ENCODE measurements at regions not wholly inside any gene's neighbourhood (a gene's known extent, or its start where the extent isn't known, plus 50 kb on each side); places are given as distances from the start of the nearest gene placed in this dataset.

- TF ChIP-seq CTCF (IDR thresholded peaks at IDR 0.05; ENCODE audit: partially characterized antibody, unreplicated experiment): no peak
- peaks cover 4% of the 10 kb centered on the region for H3K9me3 Mint-ChIP-seq (ENCODE audit: unreplicated experiment)
- no peaks in the 10 kb centered on the region for H3K27me3 Mint-ChIP-seq (ENCODE audit: unreplicated experiment)
- no peak overlapping the region for H3K27ac Mint-ChIP-seq (ENCODE audit: unreplicated experiment)
- no peak overlapping the region for H3K4me3 Mint-ChIP-seq (ENCODE audit: unreplicated experiment)
- H3K36me3 Mint-ChIP-seq (ENCODE audit: unreplicated experiment): no peaks in the 10 kb centered on the region
- peaks cover 2% of the 10 kb centered on the region for H3K4me1 Mint-ChIP-seq (ENCODE audit: low read depth, unreplicated experiment)
- DNase-seq: no peak
Measured at GRCh38 chr16:86217891-86218270, 292.4 kb upstream of the FOXF1 start.

- no peak for DNase-seq
- H3K36me3 Mint-ChIP-seq (ENCODE audit: unreplicated experiment): no peaks in the 10 kb centered on the region
- TF ChIP-seq CTCF (IDR thresholded peaks at IDR 0.05; ENCODE audit: partially characterized antibody, unreplicated experiment): no peak
- H3K9me3 Mint-ChIP-seq (ENCODE audit: unreplicated experiment): peaks cover 4% of the 10 kb centered on the region
- peaks cover 2% of the 10 kb centered on the region for H3K4me1 Mint-ChIP-seq (ENCODE audit: low read depth, unreplicated experiment)
- no peak overlapping the region for H3K4me3 Mint-ChIP-seq (ENCODE audit: unreplicated experiment)
- H3K27ac Mint-ChIP-seq (ENCODE audit: unreplicated experiment): no peak overlapping the region
- no peaks in the 10 kb centered on the region for H3K27me3 Mint-ChIP-seq (ENCODE audit: unreplicated experiment)
Measured at GRCh38 chr16:86218479-86219170, 291.7 kb upstream of the FOXF1 start.

- no peak overlapping the region for H3K27ac Mint-ChIP-seq (ENCODE audit: unreplicated experiment)
- no peaks in the 10 kb centered on the region for H3K36me3 Mint-ChIP-seq (ENCODE audit: unreplicated experiment)
- peaks cover 4% of the 10 kb centered on the region for H3K9me3 Mint-ChIP-seq (ENCODE audit: unreplicated experiment)
- peaks cover 2% of the 10 kb centered on the region for H3K4me1 Mint-ChIP-seq (ENCODE audit: low read depth, unreplicated experiment)
- H3K27me3 Mint-ChIP-seq (ENCODE audit: unreplicated experiment): no peaks in the 10 kb centered on the region
- no peak for DNase-seq
- no peak for TF ChIP-seq CTCF (IDR thresholded peaks at IDR 0.05; ENCODE audit: partially characterized antibody, unreplicated experiment)
- no peak overlapping the region for H3K4me3 Mint-ChIP-seq (ENCODE audit: unreplicated experiment)
Measured at GRCh38 chr16:86219655-86220445, 290.5 kb upstream of the FOXF1 start.

GRCh38 chr16:86220561-86220960 is 289.8 kb upstream of the FOXF1 start:
- Mint-ChIP-seq H3K4me1 (ENCODE audit: low read depth, unreplicated experiment) (peaks cover 2% of the 10 kb centered on the region), H3K27me3 (ENCODE audit: unreplicated experiment) (no peaks in the 10 kb centered on the region), H3K36me3 (ENCODE audit: unreplicated experiment) (no peaks in the 10 kb centered on the region), H3K4me3 (ENCODE audit: unreplicated experiment) (no peak overlapping the region), H3K9me3 (ENCODE audit: unreplicated experiment) (peaks cover 3% of the 10 kb centered on the region), H3K27ac (ENCODE audit: unreplicated experiment) (no peak overlapping the region)
- no peak for DNase-seq
- TF ChIP-seq CTCF (IDR thresholded peaks at IDR 0.05; ENCODE audit: partially characterized antibody, unreplicated experiment): no peak

GRCh38 chr16:86221085-86221484 is 289.2 kb upstream of the FOXF1 start:
- no peak for DNase-seq
- H3K27ac Mint-ChIP-seq (ENCODE audit: unreplicated experiment): no peak overlapping the region
- TF ChIP-seq CTCF (IDR thresholded peaks at IDR 0.05; ENCODE audit: partially characterized antibody, unreplicated experiment): no peak
- peaks cover 2% of the 10 kb centered on the region for H3K4me1 Mint-ChIP-seq (ENCODE audit: low read depth, unreplicated experiment)
- no peaks in the 10 kb centered on the region for H3K27me3 Mint-ChIP-seq (ENCODE audit: unreplicated experiment)
- no peaks in the 10 kb centered on the region for H3K36me3 Mint-ChIP-seq (ENCODE audit: unreplicated experiment)
- H3K4me3 Mint-ChIP-seq (ENCODE audit: unreplicated experiment): no peak overlapping the region
- H3K9me3 Mint-ChIP-seq (ENCODE audit: unreplicated experiment): peaks cover 3% of the 10 kb centered on the region

Measured in glutamatergic neuron (in vitro differentiated cells).